GM23338 (cell line): ENCODE measurements at regions not wholly inside any gene's neighbourhood (a gene's known extent, or its start where the extent isn't known, plus 50 kb on each side); places are given as distances from the start of the nearest gene placed in this dataset.

ENCODE experiments used
- CTCF ChIP-seq, 2 experiments: fragments of 200-600 bp in 1 of 2; sonication (generic) in 1 of 2; conservative IDR thresholded peaks; 2 replicates each; pipeline versions ENCODE4 v1.5.1 to v1.6.1; 2016 to 2017; ENCODE audit warnings: antibody characterized with exemption in 2 of 2, low read depth in 2 of 2, mild to moderate bottlenecking in 2 of 2, moderate library complexity in 1 of 2
- ETS1 ChIP-seq: IDR thresholded peaks from 2 replicates; pipeline ENCODE4 v1.6.1; 2016; ENCODE audit warnings: antibody characterized with exemption
- EZH2 ChIP-seq: fragments of 200-600 bp; sonication (generic); IDR thresholded peaks from one replicate; pipeline ENCODE4 v1.8.0; 2017; ENCODE audit warnings: antibody characterized with exemption, mild to moderate bottlenecking, low read depth; ENCODE audit not compliant: unreplicated experiment
- EZH2phosphoT487 ChIP-seq: fragments of 200-600 bp; sonication (generic); IDR thresholded peaks from one replicate; pipeline ENCODE4 v1.8.1; 2018; ENCODE audit warnings: antibody characterized with exemption; ENCODE audit not compliant: unreplicated experiment
- POLR2AphosphoS5 ChIP-seq: IDR thresholded peaks from 2 replicates; pipeline ENCODE4 v1.6.1; 2016; ENCODE audit warnings: antibody characterized with exemption, low read depth
- REST ChIP-seq: IDR thresholded peaks from one replicate; pipeline ENCODE4 v1.6.1; 2018; ENCODE audit warnings: antibody characterized with exemption; ENCODE audit not compliant: unreplicated experiment
- STAT1 ChIP-seq: IDR thresholded peaks from one replicate; pipeline ENCODE4 v1.6.1; 2016; ENCODE audit warnings: antibody characterized with exemption; ENCODE audit not compliant: unreplicated experiment
- ZNF331 ChIP-seq: fragments of 250-450 bp; sonication (Bioruptor Pico); IDR thresholded peaks from 2 replicates; pipeline ENCODE4 v1.5.0; 2020; ENCODE audit warnings: low read depth, mild to moderate bottlenecking, moderate library complexity

- TF ChIP-seq CTCF (conservative IDR thresholded peaks at IDR 0.05; ENCODE audit: low read depth in 2 of 2) (no peak), ETS1 (no peak), POLR2AphosphoS5 (no peak), EZH2 (no peak), STAT1 (no peak), ZNF331 (CRISPR knock-in tag) (no peak), REST (no peak), EZH2phosphoT487 (no peak)
These were observed 151.0 kb downstream of the RBFOX3 start for GRCh38 chr17:79459846-79460245.
